Stimulated activated CD8-positive, alpha-beta memory T cell treated with anti-CD3 and anti-CD28 coated beads, Interleukin-7, amount 100 ng/mL, for 4 hours (primary cell): ENCODE measurements at regions not wholly inside any gene's neighbourhood (a gene's known extent, or its start where the extent isn't known, plus 50 kb on each side); places are given as distances from the start of the nearest gene placed in this dataset.

Experiments used
- DNase-seq, 2 donors: peaks; one replicate each; pipeline ENCODE4 v3.0.0-alpha.2; 2020; ENCODE audit warnings: low read depth in 2 of 2

DNA sequence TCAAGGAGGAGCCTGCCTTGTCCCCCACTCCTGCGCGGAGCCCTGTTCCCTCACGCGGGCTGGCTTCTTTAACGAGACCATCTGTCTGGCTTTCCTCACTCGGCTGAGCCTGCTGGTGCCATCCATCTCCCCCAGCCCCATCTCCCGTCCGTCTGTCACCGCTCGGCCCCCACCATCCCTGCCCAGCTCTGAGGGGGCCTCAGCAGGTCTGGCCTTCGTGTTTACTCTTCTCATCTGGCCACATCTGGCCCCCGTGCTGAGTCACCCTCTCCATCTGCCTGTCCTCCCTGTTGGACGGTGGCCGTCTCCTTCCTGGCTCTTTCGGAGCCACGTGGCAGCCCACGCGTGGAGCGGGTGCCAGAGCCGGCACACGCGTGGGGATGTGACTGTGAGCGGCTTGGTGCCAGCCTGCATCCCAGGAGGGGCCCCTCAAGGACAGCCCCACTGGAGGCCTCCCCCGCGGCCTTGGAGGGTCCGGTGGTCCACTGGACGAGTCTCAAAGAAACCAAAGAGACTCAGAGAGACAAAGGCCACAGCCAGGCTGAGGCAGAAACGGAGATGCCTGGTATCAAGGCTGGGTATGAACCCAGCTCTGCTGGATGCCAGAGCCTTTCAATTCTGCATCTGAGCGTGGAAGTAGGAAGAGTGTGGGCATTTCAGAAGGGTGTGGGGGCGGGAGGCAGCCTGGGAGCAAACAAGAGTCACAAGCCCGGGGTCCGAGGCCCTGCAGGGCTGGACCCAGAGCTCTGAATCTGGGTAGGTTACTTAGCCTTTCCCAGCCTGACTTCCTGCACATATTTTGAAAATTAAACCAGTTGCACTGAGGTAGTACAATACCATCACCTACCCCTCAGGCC, 76.7 kb upstream of the UNC5A start:
- no peak for DNase-seq

DNA sequence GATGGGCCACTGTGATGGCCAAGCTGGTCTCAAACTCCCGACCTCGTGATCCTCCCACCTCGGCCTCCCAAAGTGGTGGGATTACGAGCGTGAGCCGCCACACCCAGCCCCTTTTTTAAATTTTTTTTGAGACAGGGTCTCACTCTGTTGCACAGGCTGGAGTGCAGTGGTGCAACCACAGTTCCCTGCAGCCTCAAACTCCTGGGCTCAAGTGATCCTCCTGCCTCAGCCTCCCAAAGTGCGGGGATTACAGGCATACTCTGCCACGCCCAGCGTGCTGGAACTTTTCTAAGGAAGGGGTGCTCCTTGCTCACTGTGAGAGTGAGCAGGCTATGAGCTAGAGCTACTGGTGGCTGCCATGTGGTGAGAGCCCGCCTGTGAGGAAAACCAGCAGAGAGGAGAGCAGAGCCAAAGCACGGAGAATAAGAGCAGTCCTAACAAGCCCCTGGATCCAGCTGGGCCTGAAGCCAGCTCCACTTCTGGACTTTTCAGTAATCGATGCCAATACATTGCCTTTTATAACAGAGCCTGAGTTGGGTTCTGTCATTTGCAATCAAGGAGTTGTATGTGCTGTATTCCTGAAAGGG, 75.5 kb upstream of the UNC5A start:
- no peak for DNase-seq

DNA sequence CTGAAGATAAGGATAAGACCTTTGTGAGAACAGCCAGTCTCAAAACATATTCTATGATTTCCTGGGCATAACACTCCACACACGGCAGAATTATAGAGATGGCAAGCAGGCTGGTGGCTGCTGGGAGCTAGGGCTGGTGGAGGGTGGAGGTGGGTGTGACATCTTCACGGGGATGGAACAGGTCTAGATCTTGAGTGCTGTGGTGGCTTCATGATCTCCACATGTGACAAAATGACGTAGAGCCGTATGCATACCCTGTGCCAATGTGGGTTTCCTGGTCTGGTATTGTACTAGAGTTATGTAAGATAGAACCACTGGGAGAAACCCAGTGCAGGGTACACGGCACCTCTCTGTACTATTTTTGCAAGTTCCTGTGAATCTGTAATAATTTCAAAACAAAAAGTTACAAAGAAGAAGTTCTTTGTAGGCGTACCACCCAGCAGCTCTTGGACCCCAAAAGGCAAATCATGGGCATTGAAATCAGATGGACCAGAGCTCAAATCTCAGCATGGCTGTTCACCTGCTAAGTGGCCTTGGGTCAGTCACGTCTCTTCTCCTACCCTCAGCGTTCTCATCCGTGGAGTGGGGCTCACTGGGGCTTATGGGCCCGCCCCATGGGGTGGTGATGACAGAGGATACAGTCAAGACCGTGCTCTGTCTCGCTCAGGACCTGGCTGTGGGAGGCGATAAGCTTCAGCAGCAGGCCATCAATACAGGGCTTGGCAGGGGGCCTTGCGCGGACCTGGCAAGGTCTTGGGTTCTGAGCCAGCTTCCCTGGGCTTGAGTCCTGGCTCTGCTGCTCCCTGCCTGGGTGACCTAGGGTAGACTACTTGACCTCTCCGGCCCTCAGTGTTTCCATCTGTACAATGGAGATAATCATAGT, 74.7 kb upstream of the UNC5A start:
- DNase-seq, result no peak

DNA sequence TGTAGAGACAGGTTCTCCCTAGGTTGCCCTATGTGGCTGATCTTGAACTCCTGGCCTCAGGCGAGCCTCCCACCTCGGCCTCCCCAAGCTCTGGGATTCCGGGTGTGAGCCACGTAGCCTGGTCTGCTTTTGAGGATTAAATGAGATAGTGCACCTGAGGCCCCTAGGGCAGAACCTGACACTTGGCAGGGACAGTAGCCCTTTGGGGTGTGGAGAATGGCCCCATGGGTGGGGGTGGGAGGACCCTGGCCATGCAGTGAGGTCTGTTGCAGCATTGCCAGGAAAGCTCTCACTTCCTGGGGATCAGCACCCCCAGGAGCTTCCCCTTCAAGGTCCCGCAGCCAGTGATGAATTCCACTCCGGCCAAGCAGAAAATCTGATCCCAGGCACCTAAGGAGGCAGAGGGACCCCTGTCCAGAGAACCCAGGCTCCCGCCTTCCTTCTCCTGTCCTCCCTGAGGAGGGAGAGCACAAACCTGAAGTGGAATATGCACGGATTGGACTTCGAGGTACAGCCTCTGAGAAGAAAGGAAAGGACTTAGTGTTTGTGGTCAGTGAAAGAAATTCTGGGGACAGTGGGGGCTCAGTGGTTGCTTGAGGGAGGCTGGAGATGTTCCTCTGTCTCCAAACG, 73.9 kb upstream of the UNC5A start:
- DNase-seq, result no peak

DNA sequence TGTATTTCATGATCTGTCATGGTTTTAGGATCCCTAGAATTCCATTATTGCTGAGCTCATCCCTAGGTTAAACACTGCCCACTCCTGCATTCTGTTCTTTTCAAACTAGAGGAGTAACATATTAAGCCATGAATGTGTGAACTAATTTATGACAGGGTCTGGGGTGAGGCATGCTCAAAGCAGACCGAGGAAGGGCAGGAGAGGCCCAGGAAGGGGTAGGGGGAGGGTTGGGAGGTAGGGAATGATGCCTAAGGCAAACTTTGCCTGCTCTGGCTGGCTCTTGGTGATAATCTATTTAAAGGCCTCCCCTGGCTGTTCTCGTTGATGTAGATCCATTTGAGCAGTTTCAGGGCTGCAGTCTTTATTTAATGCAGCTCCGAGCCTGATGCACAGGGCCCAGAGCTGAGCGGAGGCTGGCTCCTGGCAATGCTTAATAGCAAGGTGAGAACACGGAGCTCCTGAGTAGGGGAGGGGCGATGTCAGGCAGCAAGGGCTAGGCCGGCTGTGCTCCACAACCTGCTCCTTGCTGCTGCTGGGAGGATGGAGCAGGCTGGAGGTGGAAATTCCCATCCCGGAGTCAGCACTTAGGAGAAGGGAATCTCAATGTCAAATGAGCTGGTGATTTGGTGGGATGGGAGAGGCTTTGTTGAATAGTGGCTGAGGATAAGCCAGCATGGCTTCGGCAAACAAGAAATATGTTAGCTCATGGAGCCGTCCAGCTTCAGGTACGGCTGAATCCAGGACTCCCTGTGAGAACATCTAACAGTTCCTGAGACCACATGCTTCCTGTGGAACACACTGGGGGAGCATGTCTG, 73.2 kb upstream of the UNC5A start:
- DNase-seq, result no peak

DNA sequence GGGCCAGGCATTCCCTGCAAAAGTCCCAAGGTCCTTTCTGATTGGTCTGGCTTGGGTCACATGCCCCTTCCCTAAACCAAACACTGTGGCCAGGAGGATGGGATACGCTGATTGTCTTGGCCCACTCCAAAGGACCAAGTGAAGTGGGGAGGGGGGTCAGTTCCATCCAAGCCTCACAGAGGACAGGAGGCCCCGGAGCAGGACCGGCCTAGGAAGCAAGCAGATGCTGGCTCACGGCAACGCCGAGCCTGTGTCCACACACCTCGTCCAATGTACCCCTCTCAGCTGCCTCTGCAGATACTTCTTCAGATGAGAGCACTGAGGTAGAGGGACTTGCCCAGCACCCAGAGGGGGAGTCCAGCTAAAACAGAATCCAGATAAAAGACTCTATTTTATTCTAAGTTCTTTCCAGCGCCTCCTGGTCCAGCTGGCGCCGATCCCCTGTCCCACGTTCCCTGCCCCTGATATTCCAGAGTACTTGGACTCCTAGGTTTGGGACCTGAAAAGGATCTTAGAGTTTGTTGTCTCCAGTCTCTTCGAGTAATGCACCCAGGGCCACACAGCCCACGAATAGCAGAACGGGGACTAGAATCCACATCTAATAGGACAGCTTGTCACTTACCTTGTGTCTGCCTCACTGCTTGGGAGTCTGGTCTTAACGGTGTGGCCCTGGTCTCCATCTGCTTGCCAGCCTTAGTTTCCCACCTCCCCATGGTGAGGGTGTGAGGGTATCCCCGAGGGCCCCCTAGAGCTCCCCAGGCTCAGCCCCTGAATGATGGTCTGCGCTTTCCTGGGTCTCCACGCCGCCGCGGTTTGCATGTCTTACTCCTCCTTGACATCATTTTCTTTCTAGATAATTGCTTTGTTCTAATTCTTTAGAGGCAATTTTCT, 72.4 kb upstream of the UNC5A start:
- DNase-seq, result no peak

DNA sequence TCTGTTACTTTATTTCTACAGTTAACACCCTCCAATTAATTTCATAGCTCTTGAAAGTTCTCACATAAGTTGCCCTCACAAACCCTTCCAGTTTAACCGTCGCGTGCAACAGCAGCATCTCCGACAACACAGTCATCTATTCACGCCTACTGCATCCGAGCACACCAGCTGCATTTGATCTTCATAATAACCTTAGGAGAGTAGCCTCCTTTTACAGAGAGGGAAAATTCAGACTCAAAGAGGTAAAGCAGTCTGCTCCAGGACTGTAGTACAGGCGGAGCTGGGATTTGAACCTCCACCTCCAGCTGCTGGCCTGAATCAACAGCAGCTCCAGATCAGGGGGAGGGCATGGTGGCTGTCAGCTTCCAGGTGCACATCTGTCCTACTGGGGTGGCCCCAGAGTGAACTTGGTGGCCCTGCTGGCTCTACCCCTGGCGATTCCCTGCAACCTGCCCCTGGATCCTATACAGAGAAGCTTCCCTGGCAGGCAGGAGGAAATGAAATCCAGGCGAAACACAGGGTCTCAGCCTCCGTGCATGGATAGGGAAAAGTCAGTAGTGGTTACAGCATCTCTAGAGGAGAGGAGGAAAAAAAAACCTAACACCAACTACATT, 71.6 kb upstream of the UNC5A start:
- DNase-seq, result no peak

DNA sequence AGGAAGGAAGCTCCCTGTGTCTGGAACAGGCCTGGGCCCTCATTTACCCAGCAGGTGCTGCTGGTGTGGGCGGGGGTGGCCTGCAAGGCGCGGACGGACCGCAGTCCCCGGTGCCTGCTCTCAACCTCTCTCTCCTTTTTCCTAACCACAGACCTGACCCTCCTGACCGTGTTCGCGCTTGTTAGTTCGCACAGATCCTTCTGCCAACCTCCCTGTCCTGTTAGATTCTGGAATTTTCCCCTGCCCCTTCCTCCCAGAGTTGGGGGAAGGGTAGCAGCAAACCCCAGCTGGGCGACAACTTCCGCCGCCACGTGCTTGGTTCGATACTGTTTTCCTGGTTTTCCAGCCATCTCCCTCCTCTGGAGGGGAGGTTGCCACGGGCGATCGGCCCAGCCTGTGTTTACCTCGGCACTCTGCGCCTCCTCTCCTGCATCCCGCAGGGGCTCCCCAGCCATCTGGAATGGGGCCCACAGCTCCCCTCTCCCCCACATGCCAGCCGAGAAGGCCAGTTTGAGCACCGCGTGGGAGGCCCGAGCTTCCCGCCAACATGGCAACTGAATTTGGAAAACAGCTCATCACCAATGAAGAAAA, 70.8 kb upstream of the UNC5A start:
- DNase-seq, result no peak

DNA sequence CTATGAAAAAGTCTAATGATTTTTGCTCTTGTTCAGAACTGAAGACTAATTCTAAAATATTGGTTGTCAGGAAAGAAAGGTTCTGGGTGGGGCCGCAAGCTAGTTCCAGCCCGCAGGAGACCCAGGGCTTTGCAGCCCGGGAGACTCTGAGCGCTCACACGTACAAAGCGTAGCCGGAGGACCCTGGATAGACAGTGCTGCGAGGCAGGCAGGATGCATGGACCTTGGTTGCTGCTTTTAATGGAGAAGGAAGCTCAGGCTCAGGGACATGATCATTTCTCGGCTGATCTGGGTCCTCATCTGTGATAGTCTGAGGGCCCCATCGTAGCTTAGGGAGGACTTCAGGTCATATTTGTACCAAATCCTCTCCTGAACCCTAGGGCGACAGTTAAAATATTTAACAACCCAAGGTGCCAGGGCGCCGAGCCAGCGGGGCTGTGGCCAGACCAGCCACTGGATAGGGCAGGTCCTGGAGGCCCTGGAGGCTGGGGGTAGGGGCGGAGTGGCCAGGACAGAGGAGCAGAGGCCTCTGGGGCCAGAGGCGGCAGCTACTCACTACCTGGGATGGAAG, 70.1 kb upstream of the UNC5A start:
- DNase-seq, result no peak

DNA sequence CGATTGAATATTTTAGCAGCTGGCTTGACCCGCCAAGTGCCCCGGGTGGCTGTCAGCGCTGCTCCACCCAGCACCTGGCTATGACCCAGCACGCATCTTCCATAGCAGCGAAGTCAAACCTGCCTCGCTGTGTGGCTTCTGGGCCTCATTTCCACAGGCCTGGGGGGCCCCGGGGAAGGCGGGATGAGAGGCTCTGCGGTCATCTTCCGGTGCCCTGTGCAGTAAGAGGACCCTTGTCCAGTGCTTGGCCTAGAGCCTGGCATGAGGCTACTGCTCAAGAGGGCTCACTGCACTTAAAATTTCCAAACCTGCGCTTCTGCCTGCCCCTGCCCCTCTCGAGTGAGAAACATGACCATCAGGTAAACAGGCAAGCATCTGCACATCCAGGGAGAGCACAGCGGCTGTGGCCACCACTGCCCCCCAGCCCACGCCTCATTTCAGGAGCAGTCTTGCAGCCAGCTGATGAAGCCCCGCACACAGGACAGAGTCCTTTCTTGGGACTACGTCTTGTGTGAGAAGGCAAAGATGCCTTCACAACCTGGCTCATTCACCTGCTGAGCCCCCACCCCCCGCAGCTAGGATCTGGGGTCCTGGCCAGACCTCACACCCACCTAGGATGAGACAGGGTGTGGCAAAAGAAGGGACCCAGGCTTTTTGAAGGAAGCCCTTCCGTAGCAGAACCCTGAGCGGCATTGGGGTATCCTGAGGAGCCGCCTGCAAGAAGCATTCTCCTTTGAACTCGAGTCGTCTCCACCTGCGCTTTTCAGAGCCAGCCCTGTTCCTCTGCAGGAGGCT, 69.5 kb upstream of the UNC5A start:
- no peak for DNase-seq

DNA sequence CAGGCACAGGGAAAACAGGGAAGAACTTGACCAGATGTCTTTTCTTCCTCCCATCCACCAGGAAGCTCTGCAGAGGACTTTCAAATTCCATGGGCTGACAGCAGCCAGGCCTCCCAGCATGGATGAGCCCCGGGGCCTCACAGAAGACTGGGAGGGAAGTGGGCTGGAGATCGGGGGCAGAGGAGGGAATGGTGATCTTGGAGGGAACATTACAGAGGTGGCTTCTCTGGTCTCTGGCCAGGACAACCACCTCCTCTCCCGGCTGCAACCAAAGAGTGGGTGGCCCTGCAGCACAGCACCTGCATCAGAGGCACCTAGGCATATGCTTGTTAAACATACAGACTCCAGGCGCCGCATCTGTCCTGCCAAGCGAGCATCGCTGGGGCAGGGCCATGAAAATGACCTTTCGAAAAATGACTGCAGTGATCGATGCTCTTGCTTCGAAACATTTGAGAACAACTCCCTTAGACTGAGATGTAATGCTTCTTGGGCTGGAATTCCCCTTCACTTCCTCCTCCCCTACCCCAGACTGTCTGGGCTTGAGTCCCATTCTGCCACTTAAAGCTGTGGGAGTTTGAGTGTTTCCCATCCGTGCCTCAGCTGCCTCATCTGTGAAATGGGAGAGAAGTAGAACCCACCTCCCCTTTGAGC, 68.7 kb upstream of the UNC5A start:
- no peak for DNase-seq

DNA sequence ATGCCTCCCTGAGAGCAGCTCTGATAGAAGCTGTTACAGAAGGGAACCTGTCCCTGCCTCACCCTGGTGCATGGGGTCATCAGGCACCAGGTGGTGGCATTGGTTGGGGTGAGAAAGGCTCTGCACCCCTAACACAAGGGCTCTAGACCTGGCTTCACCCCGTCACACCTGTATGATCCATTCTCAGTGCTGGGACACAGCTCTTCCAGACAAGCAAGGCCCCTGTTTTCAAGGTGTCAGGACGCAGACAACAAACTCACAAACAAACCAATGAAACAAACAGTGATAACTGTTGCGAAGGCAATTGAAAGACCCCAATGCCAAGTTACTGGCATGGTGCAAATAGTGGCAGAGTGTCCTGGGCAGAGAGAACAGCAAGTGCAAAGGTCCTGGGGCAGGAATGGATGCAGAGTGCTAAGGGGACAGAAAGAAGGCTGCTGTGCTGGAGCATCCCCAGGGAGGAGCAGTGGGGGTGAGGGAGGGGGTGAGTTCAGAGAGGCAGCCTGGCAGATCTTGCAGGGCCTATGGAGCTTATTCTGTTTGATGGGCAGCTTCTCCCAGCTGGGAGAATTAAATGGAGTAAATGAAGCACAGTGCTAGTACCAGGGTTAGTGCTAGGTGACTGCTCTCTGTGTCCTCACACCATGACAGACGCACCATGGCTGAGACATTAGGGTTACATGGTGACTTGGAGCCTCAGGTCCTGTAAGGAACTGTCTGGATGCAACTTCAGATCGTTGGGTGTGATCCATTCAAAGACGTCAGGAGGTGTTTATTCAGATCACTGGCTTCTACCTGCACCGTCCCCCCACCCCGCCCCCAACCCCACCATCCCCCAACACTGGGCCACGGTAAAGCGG, 67.9 kb upstream of the UNC5A start:
- no peak for DNase-seq

DNA sequence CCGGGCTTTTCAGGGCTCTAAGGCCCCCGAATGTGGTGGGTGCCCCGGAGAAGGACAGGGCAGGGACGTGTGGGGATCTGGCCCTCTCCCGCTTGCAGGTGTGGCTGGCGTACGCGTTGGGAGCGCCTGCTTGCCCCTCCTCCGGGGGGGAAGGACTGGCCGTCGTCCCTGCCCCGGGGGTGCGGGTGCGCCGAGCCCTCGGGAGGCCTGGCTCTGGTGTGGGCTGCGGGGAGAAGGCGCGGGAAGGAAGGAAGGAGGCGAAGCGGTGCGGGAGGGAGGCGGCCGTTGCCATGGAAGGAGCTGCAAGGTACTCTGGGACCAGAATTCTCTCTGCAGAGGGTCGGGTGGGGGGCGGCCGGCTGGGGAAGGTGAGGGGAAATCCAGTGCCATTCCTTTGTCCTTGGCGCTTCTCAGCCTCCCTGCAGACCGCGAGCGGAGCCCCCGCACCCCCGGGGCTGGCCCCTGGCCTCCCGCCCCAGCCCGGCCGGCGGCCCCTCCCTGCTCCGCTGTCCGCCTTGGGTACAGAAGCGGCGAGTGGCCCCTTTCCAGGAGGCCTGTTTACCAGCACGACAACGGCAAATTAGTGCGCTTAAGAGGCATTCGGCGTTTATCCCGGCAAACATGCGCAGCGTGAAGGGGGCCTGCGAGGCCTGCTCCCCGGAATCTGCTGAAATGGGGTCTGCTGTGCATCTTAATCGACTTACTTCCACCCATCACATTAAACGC, 67.1 kb upstream of the UNC5A start:
- DNase-seq, result no peak

DNA sequence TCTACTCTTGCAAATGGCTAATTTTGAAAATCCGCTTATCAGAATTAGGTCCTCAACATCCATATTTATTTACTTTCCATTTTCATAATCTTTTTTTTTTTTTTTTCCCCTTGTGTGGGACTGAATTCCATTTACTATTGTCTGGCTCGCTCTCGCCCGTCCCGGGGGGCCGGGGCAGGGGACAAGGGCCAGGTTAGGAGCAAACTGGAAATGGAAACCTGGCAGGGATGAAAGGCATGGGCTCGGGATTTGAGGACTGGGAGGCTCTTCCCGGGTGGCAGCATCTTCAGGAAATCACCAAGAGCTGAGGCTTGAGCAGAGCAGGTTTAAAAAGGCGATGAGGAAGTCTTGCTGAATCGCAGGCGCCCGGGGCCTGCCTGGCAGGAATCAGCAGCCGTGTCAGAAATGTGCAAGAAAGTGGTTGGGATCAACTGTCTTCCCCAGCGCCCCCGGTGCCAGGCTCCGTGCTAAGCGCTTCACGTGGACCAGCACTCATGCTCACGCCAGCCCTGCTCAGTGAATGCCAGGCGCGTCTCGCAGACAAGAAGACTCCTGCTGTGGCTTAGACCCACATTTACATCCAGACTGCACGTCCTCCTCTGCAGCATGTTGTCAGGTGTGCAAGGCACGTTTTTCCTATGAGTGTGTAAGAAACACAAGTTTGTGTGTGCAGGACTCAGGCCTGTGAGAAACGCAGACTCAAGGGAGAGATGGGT, 66.3 kb upstream of the UNC5A start:
- DNase-seq, result no peak

DNA sequence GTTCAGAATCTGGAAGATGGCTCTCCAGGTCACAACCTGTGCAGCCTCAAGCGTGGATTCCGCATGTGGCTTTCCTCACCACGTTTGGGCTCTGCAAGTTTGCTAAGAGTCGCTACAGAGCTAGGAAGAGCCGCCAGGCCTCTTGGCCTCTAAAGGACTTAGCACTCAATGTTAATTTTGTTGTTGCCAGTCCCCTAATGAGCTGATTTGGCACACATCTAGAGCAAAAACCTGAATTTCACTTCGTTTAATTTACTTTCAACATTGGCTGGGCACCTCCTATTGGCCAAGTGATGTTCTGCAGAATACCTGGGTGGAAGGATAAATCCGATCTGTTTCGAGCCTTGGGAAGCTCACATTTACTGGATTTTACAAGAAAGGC, 65.8 kb upstream of the UNC5A start:
- DNase-seq, result no peak
